CD4-positive, alpha-beta T cell treated with Interleukin-4 for 1 hour (primary cell): ENCODE measurements at regions not wholly inside any gene's neighbourhood (a gene's known extent, or its start where the extent isn't known, plus 50 kb on each side); places are given as distances from the start of the nearest gene placed in this dataset.

ENCODE experiments used
- DNase-seq, 2 donors: peaks; one replicate each; pipeline ENCODE4 v3.0.0-alpha.2; 2020 to 2022

DNA sequence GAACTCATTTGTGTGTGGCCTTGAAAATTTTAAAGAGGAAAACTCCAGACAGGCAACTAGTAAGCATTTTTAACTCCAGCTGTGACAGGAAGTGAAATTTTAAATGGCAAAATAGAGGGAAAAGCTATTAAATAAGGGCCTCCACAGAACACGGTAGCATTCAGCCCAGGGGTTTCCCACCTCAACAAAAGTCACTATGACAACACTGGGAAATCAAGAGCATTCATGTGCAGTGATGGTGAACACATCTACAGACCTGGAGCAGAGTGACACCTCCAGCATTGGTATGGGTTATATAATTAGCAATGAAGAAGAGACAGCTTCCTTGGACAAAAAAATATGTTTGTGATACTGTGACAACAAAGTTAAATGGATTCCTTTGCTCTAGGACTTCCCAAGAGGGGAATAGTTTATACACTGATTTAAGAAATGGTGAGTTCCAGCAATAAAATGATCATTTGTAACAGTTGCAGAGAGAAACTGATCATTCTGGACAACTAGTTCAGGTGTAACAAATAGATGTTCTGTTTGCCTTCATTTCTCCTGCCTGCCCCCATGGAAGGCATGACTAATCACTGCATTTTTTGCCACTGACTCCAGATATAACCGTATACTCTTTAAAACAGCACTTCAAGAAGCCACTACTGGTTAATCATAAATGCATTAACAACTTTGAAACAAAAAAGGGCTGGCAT is 93.3 kb upstream of the SLC44A1 start:
- no peak for DNase-seq

DNA sequence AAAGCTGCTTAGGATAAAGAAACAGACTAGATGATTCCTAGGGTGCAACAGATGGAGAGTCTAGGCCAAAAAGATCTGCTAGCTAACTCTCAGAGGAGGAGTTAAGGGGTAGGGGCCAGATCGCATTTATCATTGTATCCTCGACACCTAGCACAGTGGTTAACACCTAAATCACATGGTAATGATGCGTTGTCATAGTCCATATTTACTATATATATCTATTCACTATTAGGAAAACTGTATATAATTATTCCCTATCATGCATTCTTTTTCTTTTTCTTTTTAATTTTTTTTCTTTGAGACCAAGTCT is 92.8 kb upstream of the SLC44A1 start:
- no peak for DNase-seq

DNA sequence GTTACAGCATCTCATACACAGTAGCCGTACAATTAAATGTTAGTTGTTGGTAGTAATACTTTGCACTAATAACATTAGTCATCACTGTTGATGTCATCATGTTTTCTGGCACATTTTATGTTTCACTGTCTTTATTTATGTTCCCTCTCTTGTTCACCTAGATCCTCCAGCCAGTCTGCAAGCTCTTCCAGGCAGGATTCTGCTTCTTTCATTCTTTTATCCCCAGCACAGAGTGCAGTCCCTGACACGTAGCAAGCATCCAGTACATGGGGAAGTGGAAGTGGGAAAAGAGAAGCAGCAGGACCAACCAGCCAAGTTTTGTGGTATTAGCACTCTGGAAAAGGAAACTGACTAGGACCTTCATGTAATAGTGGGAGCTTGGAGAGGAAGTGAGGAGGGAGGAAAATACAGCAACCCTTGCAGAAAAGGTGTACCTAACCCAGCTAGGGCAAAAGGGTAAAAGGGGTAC is 89.7 kb upstream of the SLC44A1 start:
- DNase-seq = no peak

DNA sequence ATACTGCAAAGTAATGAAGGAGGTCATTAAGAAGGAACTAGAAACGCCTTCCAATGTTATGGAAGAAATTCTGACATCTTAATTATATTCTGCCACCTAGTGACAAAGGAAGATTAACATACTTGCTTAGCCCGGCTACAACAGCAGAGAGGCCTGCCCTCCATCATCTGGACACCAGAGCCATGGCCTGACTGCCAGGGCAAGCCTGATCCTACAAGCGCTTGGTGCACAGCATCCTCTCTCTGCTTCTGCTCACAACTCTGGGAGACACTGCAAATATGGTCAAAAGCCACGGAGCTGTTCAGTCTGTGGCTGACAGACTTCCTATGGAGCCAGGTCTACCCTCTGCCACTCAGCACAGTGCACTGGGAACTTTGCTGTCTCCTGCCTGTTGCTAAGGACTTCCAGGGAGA is 87.3 kb upstream of the SLC44A1 start:
- peak; percentile 29 to 55 for DNase-seq

DNA sequence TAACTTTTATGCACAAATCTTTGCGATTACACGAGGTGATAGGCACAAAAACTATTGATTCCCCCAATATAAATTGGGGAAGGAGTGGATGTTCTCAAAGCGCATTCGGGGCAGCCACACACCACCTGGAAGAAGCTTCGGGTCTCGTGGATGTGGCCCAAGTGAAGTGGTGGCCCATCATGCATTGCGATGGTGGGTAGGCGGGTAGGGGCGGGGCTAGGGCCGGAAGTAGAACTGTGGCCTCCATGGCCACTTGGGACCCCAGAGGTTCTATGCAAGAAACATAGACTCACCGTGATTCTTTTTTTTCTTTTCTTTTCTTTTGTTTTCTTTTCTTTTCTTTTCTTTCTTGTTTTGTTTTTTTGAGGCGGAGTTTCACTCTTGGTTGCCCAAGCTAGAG is 86.4 kb upstream of the SLC44A1 start:
- DNase-seq = no peak

DNA sequence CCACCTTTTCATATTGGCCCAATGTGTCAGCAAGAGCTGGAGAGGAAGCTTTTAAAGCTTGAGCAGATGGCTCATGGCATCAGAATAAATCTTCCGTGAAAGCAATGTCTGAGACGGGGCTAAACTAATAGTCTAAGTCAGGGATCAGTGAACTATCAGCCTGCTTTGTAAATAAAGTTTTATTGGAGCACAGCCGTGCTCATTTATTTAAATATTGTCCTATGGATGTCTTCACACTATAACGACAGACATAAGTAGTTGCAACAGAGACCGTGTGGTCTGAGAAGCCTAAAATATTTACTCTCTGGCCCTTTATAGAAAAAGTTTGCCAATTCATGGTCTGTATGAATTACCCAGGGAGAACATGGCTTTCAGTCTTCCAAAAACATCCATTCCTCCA is 85.6 kb upstream of the SLC44A1 start:
- DNase-seq = no peak

DNA sequence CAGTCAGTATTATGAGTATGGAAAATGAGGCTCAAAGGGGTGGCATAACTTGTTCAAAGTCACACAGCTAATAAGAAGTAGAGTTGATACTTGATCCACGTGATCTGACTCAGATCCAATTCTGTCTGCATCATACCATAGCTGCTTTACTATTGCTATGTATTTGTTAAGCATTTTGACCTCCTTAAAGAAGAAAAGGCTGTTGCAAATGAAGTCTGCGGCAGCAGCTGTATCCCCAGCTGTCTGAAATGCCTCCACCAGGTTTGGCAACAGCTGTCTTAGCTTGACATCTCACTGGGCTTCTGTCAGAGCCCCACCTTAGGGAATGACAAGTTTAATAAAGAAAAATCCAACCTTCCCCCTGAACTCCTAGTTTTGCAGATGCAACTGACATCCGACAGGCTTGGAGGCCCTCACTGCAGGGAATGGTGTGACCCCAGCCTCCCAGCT is 75.6 kb upstream of the SLC44A1 start:
- no peak for DNase-seq

DNA sequence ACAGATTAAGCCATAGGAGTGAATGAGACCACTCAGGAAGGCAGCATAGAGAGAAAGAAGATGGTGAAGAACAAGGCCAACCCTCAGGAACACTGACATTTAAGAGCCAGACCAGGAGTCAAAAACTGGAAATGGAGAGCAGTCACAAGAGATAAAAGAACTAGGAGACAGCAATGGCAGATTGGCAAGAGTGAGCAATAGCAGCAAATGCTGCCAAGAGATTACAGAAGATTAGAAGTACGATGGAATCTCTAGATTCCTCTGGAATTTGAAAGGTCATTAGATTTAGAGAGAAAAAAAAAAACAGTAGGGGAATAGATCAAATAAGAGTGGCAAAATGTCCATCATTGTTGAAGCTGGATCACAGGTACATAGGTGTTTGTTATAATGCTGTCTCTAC is 73.4 kb upstream of the SLC44A1 start:
- no peak for DNase-seq

DNA sequence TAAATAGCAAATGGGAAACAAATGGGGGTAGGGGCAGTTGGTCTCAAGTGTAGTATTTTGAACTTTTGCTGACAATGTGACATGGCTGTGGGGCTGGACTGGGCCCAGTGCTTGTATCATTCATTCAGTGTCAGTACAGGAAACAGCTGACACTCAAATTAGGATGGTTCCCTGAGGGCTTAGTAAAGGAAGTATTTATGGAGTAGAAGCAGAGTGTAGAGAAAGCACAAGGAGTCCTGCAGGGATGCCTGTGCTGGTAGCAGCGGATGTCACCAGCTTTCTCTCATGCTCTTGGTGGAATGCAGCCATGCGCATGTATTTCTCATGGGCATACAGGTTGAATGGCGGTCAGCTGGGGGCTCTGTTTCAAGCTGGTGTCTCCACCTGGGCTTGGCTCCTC is 72.9 kb upstream of the SLC44A1 start:
- DNase-seq = no peak

DNA sequence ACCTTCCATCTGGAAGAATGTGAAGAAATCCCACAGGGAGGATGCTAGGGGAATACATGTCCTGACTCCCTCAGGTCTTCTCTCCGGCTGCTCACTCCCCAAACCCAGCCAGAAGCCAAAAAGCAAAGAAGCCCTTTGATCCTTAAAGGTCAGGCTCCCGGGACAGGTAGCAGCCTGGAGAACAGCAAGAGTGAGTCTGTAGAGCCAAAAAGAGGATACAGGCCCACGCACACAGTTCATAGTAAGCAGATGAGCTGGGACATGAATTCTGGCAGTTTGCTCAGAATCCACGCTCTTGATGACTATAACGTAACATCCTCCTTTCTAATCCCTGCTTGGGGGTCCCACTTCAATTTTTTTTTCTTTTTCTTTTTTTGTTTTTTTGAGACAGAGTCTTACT is 72.0 kb upstream of the SLC44A1 start:
- no peak for DNase-seq

DNA sequence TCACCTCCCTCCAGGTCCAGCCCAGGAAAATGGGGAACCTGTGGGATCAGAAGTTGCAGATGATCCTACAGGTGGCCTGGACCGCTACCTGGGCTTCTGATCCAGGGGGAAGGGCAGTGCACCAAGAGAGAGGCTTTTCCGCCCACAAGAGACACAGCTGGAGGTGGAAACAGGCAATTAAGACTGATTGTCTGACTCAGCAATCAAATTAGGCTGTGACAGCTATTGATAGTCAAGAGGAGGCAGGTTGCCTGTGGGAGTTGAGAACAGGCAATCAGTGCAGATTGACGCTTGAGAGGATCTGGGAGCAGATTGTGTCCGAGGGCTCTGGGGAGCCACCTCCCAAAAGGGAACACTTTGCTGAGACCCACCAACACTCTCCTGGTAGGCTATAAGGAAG is 71.1 kb upstream of the SLC44A1 start:
- DNase-seq = no peak

DNA sequence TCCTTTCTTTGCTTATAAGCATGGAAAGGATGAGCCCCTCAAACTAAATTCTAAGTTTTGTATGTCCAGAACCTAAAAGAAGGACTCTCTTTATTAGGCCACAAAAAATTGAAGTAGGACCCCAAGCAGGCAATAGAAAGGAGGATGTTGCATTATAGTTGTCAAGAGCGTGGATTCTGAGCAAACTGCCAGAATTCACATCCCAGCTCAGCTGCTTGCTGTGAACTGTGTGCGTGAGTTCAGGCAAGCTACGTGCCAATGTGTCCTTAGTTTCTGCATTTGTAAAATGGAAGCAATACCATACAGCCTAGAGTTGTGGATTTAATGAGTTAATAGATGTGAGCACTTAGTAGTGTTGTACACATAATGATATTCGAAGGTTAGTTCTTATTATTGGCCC is 70.6 kb upstream of the SLC44A1 start:
- no peak for DNase-seq

DNA sequence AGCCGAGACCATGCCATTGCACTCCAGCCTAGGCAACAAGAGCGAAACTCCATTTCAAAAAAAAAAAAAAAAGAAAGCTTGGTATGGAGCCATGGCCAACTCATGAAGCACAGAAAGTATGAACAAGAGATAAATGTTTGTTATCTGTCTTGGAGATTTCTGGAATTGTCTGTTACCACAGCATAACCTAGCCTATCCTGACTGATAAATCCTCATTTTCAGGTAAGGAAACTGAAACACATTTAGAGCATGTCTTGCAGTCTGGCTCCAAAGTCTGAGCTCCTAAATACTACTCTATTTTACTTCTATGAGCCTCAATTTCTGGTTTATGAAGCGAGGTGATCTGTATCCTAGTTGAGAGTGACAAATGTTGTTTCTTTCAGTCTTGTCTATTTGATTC is 68.3 kb upstream of the SLC44A1 start:
- no peak for DNase-seq

DNA sequence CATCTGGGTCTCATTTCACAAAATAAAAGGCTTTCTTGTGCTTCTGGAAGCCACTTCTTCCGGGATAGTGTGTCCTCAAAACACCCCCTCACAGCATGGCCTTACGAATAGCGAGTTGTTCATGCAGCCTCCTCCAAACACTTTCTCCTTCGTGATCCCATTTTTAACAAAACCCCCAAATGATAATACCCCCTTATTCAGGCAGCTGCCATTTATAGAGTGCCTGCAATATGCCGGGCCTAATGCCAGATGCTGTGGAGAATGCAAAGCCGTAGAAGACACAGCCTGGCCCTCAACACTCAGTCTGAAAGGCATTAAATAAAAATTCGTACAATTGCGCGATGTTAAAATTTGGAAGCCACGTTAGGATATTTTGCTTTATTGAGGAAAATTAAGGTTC is 66.4 kb upstream of the SLC44A1 start:
- DNase-seq = no peak

DNA sequence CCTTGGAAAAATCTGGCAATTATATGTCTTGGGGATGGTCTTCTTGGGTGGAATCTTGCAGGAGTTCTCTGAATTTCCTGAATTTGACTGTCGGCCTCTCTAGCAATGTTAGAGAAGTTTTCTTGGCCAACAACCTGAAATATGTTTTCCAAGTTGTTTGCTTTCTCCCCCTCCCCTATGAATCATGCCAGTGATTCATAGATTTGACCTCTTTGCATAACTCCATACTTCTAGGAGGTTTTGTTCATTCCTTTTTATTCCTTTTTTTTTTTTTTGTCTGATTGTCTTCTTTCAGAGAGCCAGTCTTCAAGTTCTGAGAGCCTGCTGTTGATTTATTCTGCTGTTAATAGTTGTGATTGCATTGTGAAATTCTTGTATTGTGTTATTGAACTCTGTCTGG is 56.7 kb upstream of the SLC44A1 start:
- DNase-seq = no peak

DNA sequence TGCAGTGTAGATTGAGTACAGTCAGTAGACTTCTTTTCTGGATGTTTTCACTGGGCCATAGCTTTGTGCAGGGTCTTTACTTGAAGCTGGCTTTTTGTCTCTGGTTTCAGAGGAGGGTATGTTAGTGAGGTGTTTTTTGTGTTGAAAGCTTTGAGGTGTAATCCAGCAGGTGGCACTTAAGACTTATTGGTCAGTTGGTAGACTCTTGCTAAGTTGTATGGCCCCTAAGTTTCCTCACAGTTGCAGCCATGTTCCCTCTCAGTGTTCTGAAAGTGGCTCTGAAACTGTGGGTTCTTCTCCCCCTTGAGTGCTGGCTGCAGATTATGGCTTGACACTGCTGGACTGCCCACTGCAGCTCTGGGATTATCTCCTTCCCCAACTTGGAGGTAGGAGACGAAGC is 55.7 kb upstream of the SLC44A1 start:
- no peak for DNase-seq

DNA sequence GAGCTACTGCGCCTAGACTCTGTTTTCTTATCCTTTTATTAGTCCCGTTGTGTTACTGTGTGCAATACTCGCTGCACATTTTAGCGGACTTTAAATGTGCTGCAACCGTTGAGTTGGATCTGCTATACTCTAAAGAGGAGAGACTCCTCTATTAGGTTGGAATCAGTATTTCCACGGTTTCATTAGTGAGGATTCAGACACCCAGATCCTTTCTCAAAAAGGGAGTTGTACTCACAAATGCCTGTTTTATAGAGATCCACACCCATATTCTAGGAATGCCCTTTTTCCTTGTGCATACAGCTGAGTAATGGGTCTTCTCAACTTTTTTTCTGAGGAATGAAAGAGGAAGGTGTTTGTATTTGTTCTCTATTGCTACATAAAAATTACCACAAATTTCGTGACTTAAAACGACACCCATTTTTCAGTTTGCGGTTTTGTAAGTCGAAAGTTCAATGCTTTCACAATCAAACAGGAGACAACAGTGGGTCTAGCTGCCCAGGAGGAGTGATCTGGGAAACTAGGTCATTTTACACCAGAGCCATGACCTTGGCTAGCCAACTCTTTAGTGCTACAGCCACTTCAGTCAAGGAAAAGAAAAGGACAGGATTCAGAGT is 52.8 kb upstream of the SLC44A1 start:
- DNase-seq = peak in 1 of 2 donors; percentile 15

DNA sequence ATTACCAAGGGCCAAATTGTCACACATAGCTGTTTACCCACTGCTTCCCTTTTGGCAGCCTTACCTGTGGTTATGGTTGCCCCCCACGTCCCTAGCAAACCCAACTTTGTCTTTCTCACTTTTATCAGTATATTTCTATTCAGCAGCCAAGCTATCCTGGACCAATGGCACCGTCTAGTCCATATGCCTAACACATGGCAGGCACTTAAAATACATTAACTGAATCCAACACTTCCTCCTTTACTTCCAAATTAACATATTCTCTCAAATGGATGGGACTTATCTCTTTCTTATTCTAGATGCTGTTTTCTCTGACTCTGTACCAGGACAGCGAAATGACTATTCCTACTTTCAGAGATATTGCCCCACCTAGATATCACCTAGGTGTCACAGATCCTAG is 50.9 kb upstream of the SLC44A1 start:
- no peak for DNase-seq

DNA sequence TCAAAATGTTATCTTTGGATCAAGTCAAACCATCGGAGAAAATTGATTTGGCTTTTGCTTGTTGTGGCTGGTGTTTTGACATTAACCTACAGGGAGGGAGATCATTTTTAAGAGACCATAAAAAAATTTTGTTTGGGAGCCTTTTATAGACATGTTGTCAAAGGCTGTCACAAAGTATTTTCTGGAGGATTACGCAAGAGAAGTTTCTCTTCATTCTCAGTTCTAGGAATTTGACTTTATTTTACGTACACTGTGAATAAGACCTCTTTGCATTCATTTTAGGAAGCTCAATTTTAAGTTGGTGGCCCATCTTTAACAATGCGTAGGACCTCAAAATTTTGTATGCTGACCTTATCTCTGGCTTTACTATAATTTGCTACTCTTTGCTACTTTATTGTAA is 50.2 kb upstream of the SLC44A1 start:
- no peak for DNase-seq
